ENCODE measurements at regions not wholly inside any gene's neighbourhood (a gene's known extent, or its start where the extent isn't known, plus 50 kb on each side); places are given as distances from the start of the nearest gene placed in this dataset.
"Not testable (repeated sequence)": the region's sequence is repeated elsewhere in the genome, so short reads cannot be mapped to it uniquely, and the experiment has no call there.

DNA sequence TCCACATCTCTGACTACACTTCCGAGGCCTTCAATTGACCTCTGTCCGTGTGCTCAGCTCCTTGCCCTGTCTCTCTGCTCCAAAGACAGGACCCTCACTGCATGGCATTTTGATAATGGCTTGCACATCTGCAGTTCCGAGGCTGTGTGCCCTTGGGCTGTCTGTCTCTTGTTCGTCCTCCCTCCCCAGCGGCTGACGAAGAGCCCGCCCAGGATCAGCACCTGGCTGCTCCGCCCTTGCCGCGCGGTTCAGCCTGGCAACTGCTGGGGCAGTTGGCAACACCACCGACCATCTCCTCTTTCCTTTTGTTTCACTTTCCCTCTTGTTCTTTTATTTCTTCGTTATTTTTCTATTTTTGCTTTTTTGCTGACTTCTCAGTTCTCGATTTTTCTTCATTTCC, 270.4 kb downstream of the TEX29 start:
- Histone ChIP-seq H4K20me1 (ENCODE audit: control insufficient read depth, extremely low read depth, insufficient read depth, low read length) (no peaks in the 10 kb centered on the region), H3K4me1 (ENCODE audit: control insufficient read depth, extremely low read depth, insufficient read depth, low read length) (no peaks in the 10 kb centered on the region), H3K9me1 (ENCODE audit: control insufficient read depth, extremely low read depth, insufficient read depth, low read length) (no peaks in the 10 kb centered on the region), H3K4me2 (ENCODE audit: control insufficient read depth, extremely low read depth, insufficient read depth, low read depth, low read length) (no peak overlapping the region), H3K4me3 (ENCODE audit: control insufficient read depth in 2 of 3, extremely low read depth in 1 of 3, insufficient read depth in 2 of 3, low read depth in 1 of 3, low read length in 3 of 3) (no peak overlapping the region), H2AFZ (ENCODE audit: control insufficient read depth, low read length) (no peak overlapping the region), H3K79me2 (ENCODE audit: control insufficient read depth, insufficient read depth, low read length) (no peaks in the 10 kb centered on the region), H3K9me3 (ENCODE audit: control insufficient read depth, low read depth, low read length) (peaks cover 28% of the 10 kb centered on the region), H3K27ac (ENCODE audit: control insufficient read depth, insufficient read depth, low read length) (no peak overlapping the region), H3K27me3 (ENCODE audit: control insufficient read depth, extremely low read depth, insufficient read depth, low read length) (no peaks in the 10 kb centered on the region), H3K9ac (ENCODE audit: control insufficient read depth, extremely low read depth, insufficient read depth, low read length) (no peak overlapping the region), H3K36me3 (ENCODE audit: control insufficient read depth in 2 of 2, extremely low read depth in 1 of 2, insufficient read depth in 2 of 2, low read length in 2 of 2) (no peaks in the 10 kb centered on the region)
- FAIRE-seq = no peak
- DNase-seq (ENCODE audit: low read depth, low spot score) = no peak
- dilution Hi-C loops (cut with MboI; ENCODE audit: extremely low pct_ligation_motif_present, low sequenced_read_pairs) = no loop called here
- TF ChIP-seq EZH2 (IDR thresholded peaks at IDR 0.05; ENCODE audit: low read length) (no peak), CTCF (optimal IDR thresholded peaks at IDR 0.05 in 1 of 3, IDR thresholded peaks at IDR 0.05 in 1 of 3, conservative IDR thresholded peaks at IDR 0.05 in 1 of 3; ENCODE audit: extremely low read depth in 1 of 3, insufficient read depth in 2 of 3, low read length in 3 of 3) (no peak)

GRCh38 chr13:111593490-111593889, 273.0 kb downstream of the TEX29 start:
- H3K27me3 ChIP-seq (ENCODE audit: control insufficient read depth, extremely low read depth, insufficient read depth, low read length); H3K4me2 ChIP-seq (ENCODE audit: control insufficient read depth, extremely low read depth, insufficient read depth, low read depth, low read length); DNase-seq (ENCODE audit: low read depth, low spot score); H2AFZ ChIP-seq (ENCODE audit: control insufficient read depth, low read length); dilution Hi-C loops (cut with MboI; ENCODE audit: extremely low pct_ligation_motif_present, low sequenced_read_pairs); FAIRE-seq; H4K20me1 ChIP-seq (ENCODE audit: control insufficient read depth, extremely low read depth, insufficient read depth, low read length); H3K9ac ChIP-seq (ENCODE audit: control insufficient read depth, extremely low read depth, insufficient read depth, low read length); H3K27ac ChIP-seq (ENCODE audit: control insufficient read depth, insufficient read depth, low read length); H3K4me3 ChIP-seq (ENCODE audit: control insufficient read depth in 2 of 3, extremely low read depth in 1 of 3, insufficient read depth in 2 of 3, low read depth in 1 of 3, low read length in 3 of 3); H3K4me1 ChIP-seq (ENCODE audit: control insufficient read depth, extremely low read depth, insufficient read depth, low read length); H3K79me2 ChIP-seq (ENCODE audit: control insufficient read depth, insufficient read depth, low read length); H3K36me3 ChIP-seq (ENCODE audit: control insufficient read depth in 2 of 2, extremely low read depth in 1 of 2, insufficient read depth in 2 of 2, low read length in 2 of 2); H3K9me1 ChIP-seq (ENCODE audit: control insufficient read depth, extremely low read depth, insufficient read depth, low read length): not testable (repeated sequence)
- H3K9me3 ChIP-seq (ENCODE audit: control insufficient read depth, low read depth, low read length) = peaks cover 29% of the 10 kb centered on the region

DNA sequence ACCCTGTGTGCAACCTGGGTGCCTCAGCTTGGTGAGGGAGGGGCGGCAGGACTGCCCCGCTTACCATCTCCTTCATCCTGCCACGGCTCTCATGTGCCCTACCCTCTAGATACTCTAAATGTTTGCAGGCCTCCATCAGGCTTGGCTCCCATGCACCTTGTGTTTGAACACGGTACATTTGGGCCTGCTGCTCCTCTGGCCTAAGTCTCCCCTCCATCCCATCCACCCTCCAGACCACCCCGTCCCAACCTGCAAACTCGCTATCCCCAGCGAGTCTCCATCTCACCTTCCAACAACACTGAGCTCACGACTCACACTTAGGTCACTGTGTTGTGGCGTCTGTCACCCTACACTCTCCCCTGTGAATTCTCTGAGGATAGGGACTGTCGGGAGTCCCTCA, 274.2 kb downstream of the TEX29 start:
- FAIRE-seq (no peak), DNase-seq (ENCODE audit: low read depth, low spot score) (no peak)
- Histone ChIP-seq H2AFZ (ENCODE audit: control insufficient read depth, low read length) (no peak overlapping the region), H3K4me2 (ENCODE audit: control insufficient read depth, extremely low read depth, insufficient read depth, low read depth, low read length) (no peak overlapping the region), H3K36me3 (ENCODE audit: control insufficient read depth in 2 of 2, extremely low read depth in 1 of 2, insufficient read depth in 2 of 2, low read length in 2 of 2) (no peaks in the 10 kb centered on the region), H3K4me3 (ENCODE audit: control insufficient read depth in 2 of 3, extremely low read depth in 1 of 3, insufficient read depth in 2 of 3, low read depth in 1 of 3, low read length in 3 of 3) (no peak overlapping the region), H3K9ac (ENCODE audit: control insufficient read depth, extremely low read depth, insufficient read depth, low read length) (no peak overlapping the region), H3K9me3 (ENCODE audit: control insufficient read depth, low read depth, low read length) (peaks cover 30% of the 10 kb centered on the region), H3K79me2 (ENCODE audit: control insufficient read depth, insufficient read depth, low read length) (no peaks in the 10 kb centered on the region), H3K4me1 (ENCODE audit: control insufficient read depth, extremely low read depth, insufficient read depth, low read length) (no peaks in the 10 kb centered on the region), H4K20me1 (ENCODE audit: control insufficient read depth, extremely low read depth, insufficient read depth, low read length) (no peaks in the 10 kb centered on the region), H3K9me1 (ENCODE audit: control insufficient read depth, extremely low read depth, insufficient read depth, low read length) (no peaks in the 10 kb centered on the region), H3K27ac (ENCODE audit: control insufficient read depth, insufficient read depth, low read length) (no peak overlapping the region), H3K27me3 (ENCODE audit: control insufficient read depth, extremely low read depth, insufficient read depth, low read length) (no peaks in the 10 kb centered on the region)
- TF ChIP-seq EZH2 (IDR thresholded peaks at IDR 0.05; ENCODE audit: low read length) = no peak
- no peak for TF ChIP-seq CTCF (optimal IDR thresholded peaks at IDR 0.05 in 1 of 3, IDR thresholded peaks at IDR 0.05 in 1 of 3, conservative IDR thresholded peaks at IDR 0.05 in 1 of 3; ENCODE audit: extremely low read depth in 1 of 3, insufficient read depth in 2 of 3, low read length in 3 of 3)
- dilution Hi-C loops (cut with MboI; ENCODE audit: extremely low pct_ligation_motif_present, low sequenced_read_pairs) = no loop called here

All from keratinocyte (primary cell).